DOHH2 (cell line): ENCODE measurements at regions not wholly inside any gene's neighbourhood (a gene's known extent, or its start where the extent isn't known, plus 50 kb on each side); places are given as distances from the start of the nearest gene placed in this dataset.

Experiments used
- EZH2phosphoT487 ChIP-seq: fragments of 200-600 bp; sonication (generic); IDR thresholded peaks from 2 replicates; pipeline ENCODE4 v1.6.1; 2017; ENCODE audit warnings: borderline replicate concordance, mild to moderate bottlenecking, antibody characterized with exemption, low read length, moderate library complexity, mixed read lengths
- TF ChIP-seq, protein P1 (sequence below): fragments of 200-600 bp; sonication (generic); IDR thresholded peaks from one replicate; pipeline ENCODE4 v1.5.1; 2014; ENCODE audit warnings: antibody characterized with exemption, mild to moderate bottlenecking, low read depth, low read length; ENCODE audit not compliant: poor library complexity, severe bottlenecking

DNA sequence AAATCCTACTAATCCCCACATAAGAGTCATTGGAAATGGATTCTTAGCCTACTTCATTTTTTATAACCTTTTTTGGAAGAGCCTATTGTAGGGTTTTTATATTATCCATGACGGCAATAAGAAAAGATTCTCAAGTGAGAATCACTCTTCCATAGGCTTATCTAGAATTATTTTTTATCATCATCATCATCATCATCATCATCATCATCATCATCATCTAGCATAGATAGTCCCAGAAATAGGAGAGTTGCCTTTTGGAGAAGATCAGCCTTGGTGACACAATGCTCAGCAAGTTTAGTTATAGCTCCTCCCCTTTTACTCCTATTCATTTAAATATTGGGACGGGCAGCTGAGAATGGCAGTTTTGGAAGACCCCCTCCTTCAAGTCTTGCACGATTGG, 359.1 kb upstream of the SLC35B3 start:
- TF ChIP-seq, protein P1, sequence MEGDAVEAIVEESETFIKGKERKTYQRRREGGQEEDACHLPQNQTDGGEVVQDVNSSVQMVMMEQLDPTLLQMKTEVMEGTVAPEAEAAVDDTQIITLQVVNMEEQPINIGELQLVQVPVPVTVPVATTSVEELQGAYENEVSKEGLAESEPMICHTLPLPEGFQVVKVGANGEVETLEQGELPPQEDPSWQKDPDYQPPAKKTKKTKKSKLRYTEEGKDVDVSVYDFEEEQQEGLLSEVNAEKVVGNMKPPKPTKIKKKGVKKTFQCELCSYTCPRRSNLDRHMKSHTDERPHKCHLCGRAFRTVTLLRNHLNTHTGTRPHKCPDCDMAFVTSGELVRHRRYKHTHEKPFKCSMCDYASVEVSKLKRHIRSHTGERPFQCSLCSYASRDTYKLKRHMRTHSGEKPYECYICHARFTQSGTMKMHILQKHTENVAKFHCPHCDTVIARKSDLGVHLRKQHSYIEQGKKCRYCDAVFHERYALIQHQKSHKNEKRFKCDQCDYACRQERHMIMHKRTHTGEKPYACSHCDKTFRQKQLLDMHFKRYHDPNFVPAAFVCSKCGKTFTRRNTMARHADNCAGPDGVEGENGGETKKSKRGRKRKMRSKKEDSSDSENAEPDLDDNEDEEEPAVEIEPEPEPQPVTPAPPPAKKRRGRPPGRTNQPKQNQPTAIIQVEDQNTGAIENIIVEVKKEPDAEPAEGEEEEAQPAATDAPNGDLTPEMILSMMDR: no peak
- TF ChIP-seq EZH2phosphoT487: no peak
